Hepatocyte (in vitro differentiated cells): ENCODE measurements at regions not wholly inside any gene's neighbourhood (a gene's known extent, or its start where the extent isn't known, plus 50 kb on each side); places are given as distances from the start of the nearest gene placed in this dataset.

Source experiments
- DNase-seq: peaks from one replicate; pipeline ENCODE4 v3.0.0-alpha.2; 2016; ENCODE audit warnings: low spot score
- H2AFZ ChIP-seq: fragments of 200-600 bp; sonication (generic); 2 replicates; pipeline ENCODE4 v1.6.0; 2016; ENCODE audit warnings: antibody characterized with exemption, mild to moderate bottlenecking
- H3K27ac ChIP-seq: fragments of 200-600 bp; sonication (generic); 2 replicates; pipeline ENCODE4 v1.5.1; 2016; ENCODE audit warnings: mild to moderate bottlenecking
- H3K27me3 ChIP-seq: fragments of 200-600 bp; sonication (generic); 2 replicates; pipeline ENCODE4 v1.6.1; 2016
- H3K36me3 ChIP-seq: fragments of 200-600 bp; sonication (generic); replicated peaks from 2 replicates; pipeline ENCODE4 v1.5.1; 2016; ENCODE audit warnings: low read depth; ENCODE audit not compliant: insufficient read depth
- H3K4me1 ChIP-seq: fragments of 200-600 bp; sonication (generic); 2 replicates; pipeline ENCODE4 v1.5.1; 2016; ENCODE audit warnings: mild to moderate bottlenecking, moderate library complexity; ENCODE audit not compliant: insufficient read depth
- H3K4me2 ChIP-seq: fragments of 200-600 bp; sonication (generic); 2 replicates; pipeline ENCODE4 v1.6.0; 2016
- H3K4me3 ChIP-seq: fragments of 200-600 bp; sonication (generic); 2 replicates; pipeline ENCODE4 v1.5.1; 2016; ENCODE audit warnings: mild to moderate bottlenecking
- H3K79me2 ChIP-seq: fragments of 200-600 bp; sonication (generic); 2 replicates; pipeline ENCODE4 v1.6.0; 2017; ENCODE audit warnings: mild to moderate bottlenecking
- H3K9me2 ChIP-seq: fragments of 200-600 bp; sonication (generic); replicated peaks from 2 replicates; pipeline ENCODE4 v1.6.0; 2017; ENCODE audit warnings: mild to moderate bottlenecking; ENCODE audit not compliant: insufficient read depth
- H3K9me3 ChIP-seq: fragments of 200-600 bp; sonication (generic); 2 replicates; pipeline ENCODE4 v1.5.1; 2016; ENCODE audit warnings: low read depth, mild to moderate bottlenecking
- H4K20me1 ChIP-seq: fragments of 200-600 bp; sonication (generic); 2 replicates; pipeline ENCODE4 v1.6.0; 2016; ENCODE audit warnings: mild to moderate bottlenecking; ENCODE audit not compliant: insufficient read depth, poor library complexity, severe bottlenecking
- CTCF ChIP-seq: fragments of 200-600 bp; sonication (generic); IDR thresholded peaks from 2 replicates; pipeline ENCODE4 v1.5.1; 2016; ENCODE audit warnings: antibody characterized with exemption, mild to moderate bottlenecking; ENCODE audit not compliant: poor library complexity
- EZH2 ChIP-seq: fragments of 200-600 bp; sonication (generic); IDR thresholded peaks from 2 replicates; pipeline ENCODE4 v1.6.1; 2016; ENCODE audit warnings: antibody characterized with exemption, mild to moderate bottlenecking, borderline replicate concordance
- EZH2phosphoT487 ChIP-seq: fragments of 200-600 bp; sonication (generic); IDR thresholded peaks from one replicate; pipeline ENCODE4 v1.6.1; 2018; ENCODE audit warnings: antibody characterized with exemption, mild to moderate bottlenecking, low read depth, moderate library complexity; ENCODE audit not compliant: unreplicated experiment, severe bottlenecking
- WGBS: methylation state at CpG from one replicate; pipeline ENCODE4 v1.1.6; 2016; ENCODE audit warnings: low lambda C conversion rate; ENCODE audit errors: missing lambda C conversion rate; 5-methylcytosine and 5-hydroxymethylcytosine counted together

GRCh38 chr12:84222841-84223240 is 689.8 kb downstream of the SLC6A15 start:
- Histone ChIP-seq H3K27ac (no peak overlapping the region), H4K20me1 (no peaks in the 10 kb centered on the region), H3K9me2 (no peaks in the 10 kb centered on the region), H3K79me2 (no peaks in the 10 kb centered on the region), H3K27me3 (no peaks in the 10 kb centered on the region), H2AFZ (no peak overlapping the region), H3K4me3 (no peak overlapping the region), H3K4me2 (no peak overlapping the region), H3K36me3 (no peaks in the 10 kb centered on the region), H3K9me3 (no peaks in the 10 kb centered on the region), H3K4me1 (no peaks in the 10 kb centered on the region)
- DNase-seq = no peak
- 88% methylated on average over 3 of the region's 3 CpGs for WGBS
- no peak for TF ChIP-seq CTCF

- TF ChIP-seq EZH2 (no peak), EZH2phosphoT487 (no peak), CTCF (no peak)
- no peak overlapping the region for H3K4me3 ChIP-seq
Measured at GRCh38 chr12:84218406-84218805, 694.2 kb downstream of the SLC6A15 start.

GRCh38 chr12:84201976-84202375 is 710.6 kb downstream of the SLC6A15 start:
- DNase-seq = no peak
- Histone ChIP-seq H3K4me3 (no peak overlapping the region), H3K9me2 (no peaks in the 10 kb centered on the region), H3K4me1 (no peaks in the 10 kb centered on the region), H3K27me3 (no peaks in the 10 kb centered on the region), H3K79me2 (no peaks in the 10 kb centered on the region), H4K20me1 (no peaks in the 10 kb centered on the region), H3K27ac (no peak overlapping the region), H3K36me3 (no peaks in the 10 kb centered on the region), H3K9me3 (no peaks in the 10 kb centered on the region), H2AFZ (no peak overlapping the region), H3K4me2 (no peak overlapping the region)
- 45% methylated on average over 2 of the region's 2 CpGs for WGBS
- TF ChIP-seq CTCF (no peak), EZH2phosphoT487 (no peak), EZH2 (no peak)

More at GRCh38 chr12:84218406-84218805, 694.2 kb downstream of the SLC6A15 start:
- Histone ChIP-seq H3K9me2 (no peaks in the 10 kb centered on the region), H3K9me3 (no peaks in the 10 kb centered on the region), H3K4me2 (no peak overlapping the region), H3K27me3 (no peaks in the 10 kb centered on the region), H3K36me3 (no peaks in the 10 kb centered on the region), H4K20me1 (no peaks in the 10 kb centered on the region), H3K4me1 (no peaks in the 10 kb centered on the region), H3K79me2 (no peaks in the 10 kb centered on the region), H2AFZ (no peak overlapping the region), H3K27ac (no peak overlapping the region)
- no peak for DNase-seq
- 76% methylated on average over 1 of the region's 1 CpG for WGBS

- Histone ChIP-seq H2AFZ (no peak overlapping the region), H4K20me1 (no peaks in the 10 kb centered on the region), H3K79me2 (no peaks in the 10 kb centered on the region), H3K4me3 (no peak overlapping the region), H3K27ac (no peak overlapping the region), H3K36me3 (no peaks in the 10 kb centered on the region), H3K4me1 (no peaks in the 10 kb centered on the region), H3K4me2 (no peak overlapping the region), H3K9me2 (no peaks in the 10 kb centered on the region), H3K9me3 (no peaks in the 10 kb centered on the region), H3K27me3 (no peaks in the 10 kb centered on the region)
- no peak for TF ChIP-seq CTCF
- no peak for TF ChIP-seq EZH2
- TF ChIP-seq EZH2phosphoT487 = no peak
- WGBS = 86% methylated on average over 6 of the region's 6 CpGs
- DNase-seq = no peak
Measured at GRCh38 chr12:84198294-84198946, 714.2 kb downstream of the SLC6A15 start.
